Stimulated activated CD8-positive, alpha-beta memory T cell treated with anti-CD3 and anti-CD28 coated beads, Interleukin-15, amount 100 ng/mL, for 24 hours (primary cell): ENCODE measurements at regions not wholly inside any gene's neighbourhood (a gene's known extent, or its start where the extent isn't known, plus 50 kb on each side); places are given as distances from the start of the nearest gene placed in this dataset.
"Not testable (repeated sequence)": the region's sequence is repeated elsewhere in the genome, so short reads cannot be mapped to it uniquely, and the experiment has no call there.

ENCODE experiments used
- DNase-seq: peaks from one replicate; pipeline ENCODE4 v3.0.0-alpha.2; 2020; ENCODE audit warnings: low read depth

DNA sequence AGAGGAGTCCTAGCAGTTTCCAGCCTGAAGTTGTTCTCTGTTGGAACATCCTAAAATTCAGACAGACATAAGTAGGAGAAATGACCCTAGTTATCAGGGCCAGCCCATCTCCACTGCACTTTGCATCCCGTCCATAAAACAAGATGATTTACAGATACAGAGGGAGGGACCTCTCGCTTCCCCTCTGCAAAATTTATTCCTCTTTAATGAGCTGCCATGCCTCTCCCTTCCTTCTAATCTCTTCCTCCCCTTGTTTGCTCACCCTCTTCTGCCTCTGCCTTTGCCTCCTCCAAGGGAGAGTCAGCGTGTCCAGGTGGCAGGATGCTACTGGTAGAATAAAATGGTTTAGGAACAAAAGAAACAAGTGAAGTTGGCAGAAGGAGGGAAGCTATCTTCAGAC, 351.3 kb downstream of the SOX9 start:
- no peak for DNase-seq

- not testable (repeated sequence) for DNase-seq
These were observed 352.1 kb downstream of the SOX9 start for GRCh38 chr17:72472853-72473390.

DNA sequence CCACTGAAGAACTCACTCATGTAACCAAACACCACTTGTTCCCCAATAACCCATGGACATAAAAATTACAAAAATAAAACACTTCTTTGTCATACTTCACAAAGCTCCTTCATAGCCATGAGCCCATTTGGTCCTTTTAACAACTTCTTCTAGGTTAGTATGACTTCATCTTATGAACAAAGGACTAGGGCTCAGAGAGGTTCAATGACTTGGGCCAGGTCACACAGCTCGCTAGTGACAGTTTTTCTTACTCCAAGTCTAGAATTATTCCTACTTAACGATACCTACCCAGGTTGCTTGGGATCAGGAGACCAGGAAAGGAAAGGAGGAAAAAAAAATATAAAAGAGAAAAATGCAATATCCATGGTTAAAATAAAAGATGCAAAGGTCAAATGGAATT, 353.4 kb downstream of the SOX9 start:
- no peak for DNase-seq

- no peak for DNase-seq
These were observed 354.1 kb downstream of the SOX9 start for GRCh38 chr17:72474719-72475477.

- DNase-seq = no peak
These were observed 355.3 kb downstream of the SOX9 start for GRCh38 chr17:72476134-72476533.

DNA sequence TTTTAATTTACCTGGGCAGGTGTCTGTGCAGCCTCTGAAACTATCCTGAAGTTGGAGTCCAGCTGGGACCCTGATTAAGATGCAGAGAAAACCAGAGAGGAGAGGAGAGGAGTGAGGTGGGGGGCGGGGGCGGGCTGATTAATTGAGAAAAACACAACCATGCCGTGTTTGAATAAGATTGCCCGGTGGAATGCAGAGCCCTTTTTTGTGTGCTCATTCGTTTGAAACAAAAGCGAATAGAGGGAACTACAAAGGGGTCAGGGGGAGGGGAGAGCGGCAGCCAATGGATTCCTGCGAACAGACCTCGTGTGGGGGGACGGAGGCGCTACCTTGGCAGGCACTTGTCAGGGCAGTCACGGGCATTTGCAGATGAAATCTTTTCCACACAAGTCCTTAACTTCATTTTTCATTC, 355.8 kb downstream of the SOX9 start:
- no peak for DNase-seq

GRCh38 chr17:72477491-72477890, 356.7 kb downstream of the SOX9 start:
- no peak for DNase-seq

- DNase-seq = no peak
These were observed 358.3 kb downstream of the SOX9 start for GRCh38 chr17:72479113-72479512.

DNA sequence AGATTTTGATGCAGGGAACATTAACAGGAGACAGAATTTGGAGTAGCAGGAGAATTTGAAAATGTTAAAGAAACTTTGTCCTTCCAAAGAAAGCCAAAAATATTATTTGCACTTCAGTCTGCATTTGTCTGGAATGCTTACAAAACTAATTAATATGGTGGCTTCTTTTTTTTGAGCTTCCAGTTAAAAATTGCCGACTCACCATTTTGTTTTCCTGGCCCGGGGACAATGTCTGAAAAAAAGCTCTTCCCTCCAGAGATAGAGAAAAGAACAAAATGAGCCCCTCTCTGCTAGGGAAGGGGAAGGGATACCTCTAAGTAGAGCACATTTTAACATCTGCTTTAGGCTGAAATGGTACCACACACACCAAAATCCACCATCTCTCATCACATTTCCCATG, 360.8 kb downstream of the SOX9 start:
- DNase-seq = no peak

DNA sequence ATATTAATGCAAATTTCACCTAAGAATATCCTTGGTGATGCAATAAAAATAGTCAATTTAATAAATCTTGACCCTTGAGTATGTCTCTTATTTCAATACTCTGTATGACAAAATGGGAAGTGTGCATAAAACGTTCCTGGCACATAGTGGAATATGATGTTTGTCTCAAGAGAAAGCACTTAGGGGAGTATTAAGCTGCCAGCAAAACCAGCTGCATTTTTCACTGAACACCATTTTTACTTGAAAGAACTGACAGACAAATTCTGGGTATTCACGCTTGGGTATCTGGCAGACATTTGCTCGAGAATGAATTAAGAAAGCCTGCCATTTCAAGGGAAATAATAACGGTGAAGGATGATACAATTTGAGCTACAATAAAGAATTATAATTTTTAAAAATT, 364.8 kb downstream of the SOX9 start:
- no peak for DNase-seq

DNA sequence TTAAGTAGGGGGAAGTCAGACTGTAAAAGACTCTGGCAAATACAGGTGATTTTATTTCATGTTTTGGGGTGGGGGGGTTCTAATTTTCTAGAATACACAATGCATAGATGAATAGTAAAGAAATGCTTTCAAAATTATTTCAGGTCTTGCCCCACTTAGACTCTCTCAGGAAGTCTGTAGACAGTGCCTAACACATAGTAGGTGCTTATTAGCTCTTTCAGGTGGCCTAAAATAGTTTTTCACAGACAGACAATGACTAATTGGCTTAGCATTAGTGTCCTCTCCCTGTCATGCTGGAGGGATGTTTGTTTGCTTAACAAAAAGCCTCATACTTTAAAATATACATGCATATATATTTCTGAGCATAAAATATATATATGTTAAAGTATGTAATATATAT, 366.0 kb downstream of the SOX9 start:
- no peak for DNase-seq

DNA sequence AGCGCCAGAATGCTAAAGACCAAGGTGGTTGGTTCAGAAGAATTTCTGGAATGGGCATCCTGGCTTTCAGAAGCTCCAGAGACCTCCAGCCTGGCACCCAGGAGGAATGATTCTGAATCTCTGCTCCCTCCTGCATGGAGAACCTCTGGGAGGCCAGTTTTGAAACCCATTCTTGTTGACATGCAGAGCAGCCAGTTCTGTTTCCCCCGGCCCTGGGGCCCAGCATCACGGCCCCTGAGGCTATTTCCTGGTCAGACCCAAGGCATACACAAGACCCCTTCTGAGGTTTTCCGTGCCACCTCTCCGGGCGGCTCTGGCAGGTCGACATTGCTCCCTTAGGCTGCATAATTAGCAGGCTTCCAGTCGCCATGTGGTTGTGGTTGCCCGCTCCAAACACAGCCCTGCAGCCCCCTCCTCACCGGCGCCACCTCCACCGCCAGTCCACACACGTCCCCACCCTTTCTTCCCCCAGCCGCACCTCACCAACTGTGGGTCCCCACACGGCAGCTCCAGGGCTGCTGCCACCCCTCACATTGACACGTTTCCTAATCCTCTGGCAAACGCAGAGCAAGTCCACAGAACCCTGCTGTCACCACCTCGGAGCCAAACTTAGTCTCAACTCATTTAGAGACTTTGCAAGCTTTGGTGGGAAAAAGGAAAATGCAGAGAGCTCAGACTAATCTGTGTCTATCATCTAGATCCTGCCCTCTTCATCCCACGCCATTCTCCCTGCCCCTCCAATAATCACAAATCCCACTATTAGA, 367.1 kb downstream of the SOX9 start:
- no peak for DNase-seq

DNA sequence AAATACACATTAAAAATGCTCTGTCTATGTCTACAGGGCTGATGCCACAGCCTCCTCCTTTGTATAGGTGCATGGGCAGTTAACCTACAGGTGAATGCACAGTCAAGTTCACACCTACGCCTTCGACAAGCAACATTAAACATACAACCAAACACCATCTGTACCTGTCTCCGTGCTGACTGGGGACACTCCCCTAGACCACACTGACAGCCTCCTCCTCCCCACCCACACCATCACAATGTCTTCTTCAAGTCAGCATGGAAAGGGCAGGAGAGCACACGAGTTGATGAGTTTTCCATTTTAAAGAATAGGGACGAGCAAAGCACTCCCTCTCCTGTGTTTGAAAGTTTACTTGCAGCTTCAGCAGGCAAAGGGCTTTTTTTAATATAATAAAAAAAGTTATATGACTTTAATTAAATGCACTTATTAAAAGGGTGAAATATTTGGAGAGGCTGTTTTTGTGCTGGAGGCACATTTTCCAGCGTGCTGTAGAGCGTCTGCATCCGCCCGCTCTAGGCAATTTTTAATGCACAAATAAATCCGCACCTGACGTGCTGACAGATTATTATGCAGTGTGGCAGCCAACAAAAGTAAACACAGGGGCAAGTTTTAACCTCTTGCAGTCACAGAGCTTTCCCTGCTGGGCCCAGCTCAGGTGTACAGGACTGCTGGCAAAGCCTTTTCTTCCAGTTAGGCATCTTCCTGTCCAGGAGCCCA, 367.9 kb downstream of the SOX9 start:
- no peak for DNase-seq

DNA sequence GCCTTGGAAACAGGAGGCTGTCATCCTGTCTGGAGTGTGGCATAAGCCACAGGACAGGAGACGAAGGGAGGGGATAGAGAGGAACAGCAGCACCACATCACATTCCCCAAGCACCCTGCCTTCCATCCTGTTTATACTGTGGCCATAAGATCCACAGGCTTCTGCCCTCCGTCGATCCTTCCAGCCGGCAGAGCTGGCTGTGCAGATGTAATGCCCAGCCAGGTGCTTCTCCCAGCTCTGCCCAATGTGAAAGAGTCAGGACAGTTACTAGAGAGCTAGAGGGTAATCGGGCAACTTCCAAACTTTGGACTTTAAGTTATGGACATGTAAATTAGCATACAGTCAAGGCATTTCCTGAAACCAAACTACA, 368.4 kb downstream of the SOX9 start:
- DNase-seq = no peak

- no peak for DNase-seq
These were observed 370.3 kb downstream of the SOX9 start for GRCh38 chr17:72491102-72491501.

GRCh38 chr17:72492494-72492893, 371.7 kb downstream of the SOX9 start:
- DNase-seq = no peak

DNA sequence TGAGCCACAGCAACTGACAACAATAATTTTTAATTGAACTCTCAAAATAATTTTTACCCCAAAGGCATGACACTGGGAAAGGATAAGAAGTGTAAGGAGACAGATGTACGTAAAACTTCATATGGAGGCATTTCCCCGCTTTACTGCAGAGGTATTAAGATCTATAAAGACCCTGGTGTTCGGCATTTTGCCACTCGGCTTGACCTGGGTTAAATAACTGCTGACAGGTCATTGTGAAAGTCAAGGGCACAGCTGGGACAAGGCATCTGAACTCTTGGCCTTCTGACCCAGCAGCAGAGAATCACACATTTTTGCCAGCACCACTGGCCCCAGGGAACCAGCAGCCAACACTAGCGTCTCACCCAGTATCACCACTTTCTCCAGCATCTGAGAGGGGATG, 372.1 kb downstream of the SOX9 start:
- no peak for DNase-seq

GRCh38 chr17:72494566-72494965, 373.7 kb downstream of the SOX9 start:
- DNase-seq = no peak

- no peak for DNase-seq
These were observed 375.6 kb downstream of the SOX9 start for GRCh38 chr17:72496461-72496860.

GRCh38 chr17:72497915-72498314, 377.1 kb downstream of the SOX9 start:
- DNase-seq = no peak

- DNase-seq = no peak
These were observed 377.8 kb downstream of the SOX9 start for GRCh38 chr17:72498364-72499210.
